Urothelium cell line (cell line): ENCODE measurements at regions not wholly inside any gene's neighbourhood (a gene's known extent, or its start where the extent isn't known, plus 50 kb on each side); places are given as distances from the start of the nearest gene placed in this dataset.

Experiments used
- DNase-seq: peaks from one replicate; pipeline ENCODE4 v3.0.0; 2011; ENCODE audit warnings: low spot score, mixed read lengths
- FAIRE-seq: peaks from 2 replicates; lab custom pipeline; 2011; peaks lifted over from hg19 to GRCh38; lab: Jason Lieb, UNC

DNA sequence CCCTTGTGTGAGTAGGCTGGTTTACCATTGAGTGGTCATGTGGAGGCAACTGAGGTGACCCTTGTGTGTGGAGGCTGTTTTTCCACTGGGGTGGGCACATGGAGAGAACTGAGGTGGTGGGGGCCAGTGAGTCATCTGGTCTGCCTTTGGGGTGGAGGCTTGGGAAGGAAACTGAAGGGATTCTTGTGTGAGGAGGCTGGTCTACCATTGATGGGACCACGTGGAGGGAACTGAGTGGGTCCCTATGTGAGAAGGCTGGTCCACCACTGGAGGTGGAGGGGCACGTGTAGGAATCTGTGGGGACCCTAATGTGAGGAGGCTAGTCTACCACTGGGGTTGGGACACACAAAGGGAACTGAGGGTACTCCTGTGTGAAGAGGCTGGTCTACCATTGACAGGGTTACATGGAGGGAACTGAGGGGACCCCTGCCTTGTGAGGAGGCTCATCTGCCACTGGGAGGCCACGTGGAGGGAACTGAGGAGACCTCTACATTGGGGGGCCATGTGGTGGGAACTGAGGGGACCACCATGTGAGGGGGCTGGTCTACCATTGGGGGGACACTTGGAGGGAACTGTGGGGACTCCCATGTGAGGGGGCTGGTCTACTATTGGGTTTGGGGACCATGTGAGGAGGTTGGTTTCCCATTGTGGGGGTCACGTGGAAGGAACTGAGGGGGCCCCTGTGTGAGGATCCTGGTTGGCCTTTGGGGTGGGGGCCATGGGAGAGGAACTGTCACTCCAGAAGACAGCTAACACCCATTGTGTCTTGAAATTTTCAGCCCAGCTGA is 164.5 kb downstream of the WNT7A start:
- FAIRE-seq = no peak
- no peak for DNase-seq

GRCh38 chr3:13714251-13714916 is 165.5 kb downstream of the FBLN2 start:
- FAIRE-seq = no peak
- DNase-seq = no peak

- DNase-seq = no peak
- FAIRE-seq = no peak
Observed at GRCh38 chr3:13713396-13713795, 164.5 kb downstream of the FBLN2 start.

DNA sequence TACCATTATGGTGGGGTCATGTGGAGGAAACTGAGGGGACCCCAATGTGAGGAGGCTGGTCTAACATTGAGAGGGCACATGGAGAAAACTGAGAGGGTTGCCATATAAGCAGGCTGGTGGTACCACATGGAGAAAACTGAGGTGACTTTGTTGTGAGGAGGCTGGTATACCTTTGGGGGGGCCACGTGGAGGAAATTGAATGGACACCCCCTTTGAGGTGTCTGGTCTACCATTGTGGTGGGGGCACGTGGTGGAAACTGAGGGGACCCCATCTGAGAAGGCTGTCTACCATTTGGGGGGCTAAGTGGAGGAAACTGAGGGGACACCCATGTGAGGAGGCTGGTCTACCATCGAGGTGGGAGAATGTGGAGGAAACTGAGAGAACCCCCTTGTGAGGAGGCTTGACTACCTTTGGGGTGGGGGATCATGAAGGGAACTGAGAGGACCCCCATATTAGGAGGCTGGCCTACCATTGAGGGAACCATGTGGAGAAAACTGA is 163.8 kb downstream of the FBLN2 start:
- DNase-seq (no peak), FAIRE-seq (no peak)

- DNase-seq (no peak), FAIRE-seq (no peak)
Observed at GRCh38 chr3:13711911-13712650, 163.2 kb downstream of the FBLN2 start.

DNA sequence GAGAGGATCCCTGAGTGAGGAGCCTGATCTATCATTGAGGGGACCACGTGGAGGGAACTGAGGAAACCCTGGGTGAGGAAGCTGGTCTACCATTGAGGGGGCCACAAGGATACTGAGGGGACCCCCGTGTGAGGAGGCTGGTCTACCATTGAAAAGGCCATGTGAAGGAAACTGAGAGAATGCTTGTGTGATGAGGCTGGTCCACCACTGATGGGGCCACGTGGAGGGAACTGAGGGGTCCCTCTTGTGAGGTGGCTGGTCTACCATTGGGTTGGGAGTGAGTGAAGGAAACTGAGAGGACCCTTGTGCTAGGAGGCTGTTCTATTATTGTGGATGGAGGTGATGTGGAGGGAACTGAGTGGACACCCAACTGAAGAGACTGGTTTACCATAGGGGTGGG is 161.3 kb downstream of the FBLN2 start:
- DNase-seq (no peak), FAIRE-seq (no peak)

- DNase-seq (no peak), FAIRE-seq (no peak)
Observed at GRCh38 chr3:13709706-13710105, 160.8 kb downstream of the FBLN2 start.

GRCh38 chr3:13708871-13709595 is 160.1 kb downstream of the FBLN2 start:
- FAIRE-seq = no peak

GRCh38 chr3:13708301-13708700 is 159.4 kb downstream of the FBLN2 start:
- DNase-seq (no peak), FAIRE-seq (no peak)

More at GRCh38 chr3:13708871-13709595, 160.1 kb downstream of the FBLN2 start:
- DNase-seq = no peak

- no peak for FAIRE-seq
- DNase-seq = no peak
Observed at GRCh38 chr3:13707456-13707855, 158.5 kb downstream of the FBLN2 start.

DNA sequence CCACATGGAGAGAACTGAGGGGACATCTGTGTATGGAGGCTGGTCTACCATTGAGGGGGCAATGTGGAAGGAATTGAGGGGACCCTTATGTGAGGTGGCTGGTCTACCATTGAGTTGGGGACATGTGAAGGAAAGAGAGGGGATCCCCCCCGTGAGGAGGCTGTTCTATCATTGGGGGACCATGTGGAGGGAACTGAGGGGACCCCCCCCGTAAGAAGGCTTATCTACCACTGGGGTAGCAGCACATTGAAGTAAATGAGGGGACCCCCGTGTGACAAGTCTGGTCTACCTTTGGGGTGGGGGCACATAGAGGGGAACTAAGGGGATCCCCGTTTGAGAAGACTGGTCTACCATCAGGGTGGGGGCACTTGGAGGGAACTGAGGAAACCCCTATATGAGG is 158.0 kb downstream of the FBLN2 start:
- FAIRE-seq = no peak
- DNase-seq = no peak

DNA sequence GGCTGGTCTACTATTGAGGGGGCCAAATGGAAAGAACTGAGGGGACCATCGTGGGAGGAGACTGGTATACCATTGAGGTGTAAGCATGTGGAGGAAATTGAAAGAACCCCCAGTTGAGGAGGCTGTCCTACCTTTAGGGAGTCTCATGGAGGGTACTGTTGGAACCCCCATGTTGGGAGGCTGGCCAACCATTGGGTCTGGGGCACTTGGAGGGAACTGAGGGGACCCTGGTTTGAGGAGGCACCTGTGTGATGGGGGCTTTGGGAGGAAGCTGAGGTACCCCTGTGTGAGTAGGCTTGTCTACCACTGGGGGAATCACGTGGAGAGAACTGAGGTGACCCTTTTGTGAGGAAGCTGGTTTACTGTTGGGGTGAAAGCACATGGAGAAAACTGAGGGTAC is 157.5 kb downstream of the FBLN2 start:
- no peak for DNase-seq
- no peak for FAIRE-seq

- FAIRE-seq (no peak), DNase-seq (no peak)
Observed at GRCh38 chr3:13705702-13706280, 156.9 kb downstream of the FBLN2 start.

DNA sequence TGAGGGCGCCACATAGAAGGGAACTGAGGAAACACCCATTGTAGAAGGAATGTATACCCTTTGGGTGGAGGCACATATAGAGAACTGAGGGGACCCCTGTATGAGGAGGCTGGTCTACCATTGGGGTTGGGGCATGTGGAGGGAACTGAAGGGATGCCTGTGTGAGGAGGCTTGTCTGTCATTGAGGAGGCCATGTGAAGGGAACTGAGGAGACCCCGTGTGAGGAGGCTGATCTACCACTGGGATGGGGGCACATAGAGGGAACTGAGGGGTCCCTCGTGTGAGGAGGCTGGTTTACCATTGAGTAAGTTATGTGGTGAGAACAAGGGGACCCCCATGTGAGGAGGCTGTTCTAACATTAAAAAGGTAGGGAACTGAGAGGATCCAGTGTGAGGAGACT is 156.1 kb downstream of the FBLN2 start:
- no peak for DNase-seq
- no peak for FAIRE-seq

DNA sequence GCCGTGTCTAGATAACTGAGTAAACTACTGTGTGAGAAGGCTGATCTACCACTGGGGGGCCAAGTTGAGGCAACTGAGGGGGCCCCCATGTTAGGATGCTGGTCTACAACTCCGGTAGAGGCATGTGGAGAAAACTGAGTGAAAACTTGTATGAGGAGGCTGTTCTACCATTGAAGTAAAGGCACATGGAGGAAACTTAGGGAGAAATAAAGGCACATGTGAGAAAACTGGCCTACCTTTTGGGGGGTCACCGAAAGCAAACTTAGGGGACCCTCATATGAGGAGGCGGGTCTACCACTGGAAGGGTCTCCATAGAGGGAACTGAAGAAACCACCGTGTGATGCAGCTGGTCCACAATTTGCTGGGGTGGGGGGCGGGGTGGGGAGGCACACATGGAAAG is 155.2 kb downstream of the FBLN2 start:
- no peak for DNase-seq

GRCh38 chr3:13703071-13703470 is 154.1 kb downstream of the FBLN2 start:
- DNase-seq (no peak), FAIRE-seq (no peak)

More for the DNA sequence above, 155.2 kb downstream of the FBLN2 start:
- no peak for FAIRE-seq

DNA sequence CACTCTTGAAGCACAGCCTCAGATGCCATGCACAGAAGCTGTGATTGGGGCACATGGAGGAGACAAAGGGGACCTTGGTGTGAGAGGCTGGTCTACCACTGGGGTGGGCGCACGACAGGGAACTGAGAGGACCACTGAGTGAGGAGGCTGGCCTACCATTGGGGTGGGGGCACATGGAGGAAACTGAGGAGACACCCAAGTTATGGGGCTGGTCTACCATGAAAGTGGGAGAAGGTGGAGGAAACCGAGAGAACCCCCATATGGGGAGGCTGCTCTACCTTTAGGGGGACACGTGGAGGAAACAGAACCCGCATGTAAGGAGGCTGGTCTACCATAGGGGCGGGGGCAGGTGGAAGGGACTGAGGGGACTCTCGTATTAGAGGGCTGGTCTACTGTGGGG is 153.4 kb downstream of the FBLN2 start:
- FAIRE-seq = no peak
- DNase-seq = no peak

- FAIRE-seq (no peak), DNase-seq (no peak)
Observed at GRCh38 chr3:13700889-13701288, 152.0 kb downstream of the FBLN2 start.

- FAIRE-seq (no peak), DNase-seq (no peak)
Observed at GRCh38 chr3:13700362-13700761, 151.4 kb downstream of the FBLN2 start.

DNA sequence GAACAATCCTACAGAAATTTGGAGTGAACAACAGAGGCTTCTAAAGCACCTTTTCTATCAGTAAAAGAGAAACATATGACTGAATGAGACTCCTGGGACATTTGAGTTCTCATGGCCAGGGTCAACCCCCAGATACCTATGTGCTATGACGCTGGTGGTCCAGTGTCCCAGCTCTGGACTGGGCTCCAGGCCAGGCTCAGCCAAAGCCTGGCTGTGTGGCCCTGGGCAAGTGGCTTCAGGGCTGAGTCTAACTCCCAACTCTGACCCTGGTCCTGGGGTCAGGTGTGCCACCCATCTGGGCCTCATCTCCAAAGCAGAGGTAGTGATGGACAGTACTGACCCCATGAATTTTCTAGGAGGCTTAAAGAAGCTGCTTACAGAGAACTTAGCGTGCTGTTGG is 147.8 kb downstream of the FBLN2 start:
- DNase-seq (no peak), FAIRE-seq (no peak)

DNA sequence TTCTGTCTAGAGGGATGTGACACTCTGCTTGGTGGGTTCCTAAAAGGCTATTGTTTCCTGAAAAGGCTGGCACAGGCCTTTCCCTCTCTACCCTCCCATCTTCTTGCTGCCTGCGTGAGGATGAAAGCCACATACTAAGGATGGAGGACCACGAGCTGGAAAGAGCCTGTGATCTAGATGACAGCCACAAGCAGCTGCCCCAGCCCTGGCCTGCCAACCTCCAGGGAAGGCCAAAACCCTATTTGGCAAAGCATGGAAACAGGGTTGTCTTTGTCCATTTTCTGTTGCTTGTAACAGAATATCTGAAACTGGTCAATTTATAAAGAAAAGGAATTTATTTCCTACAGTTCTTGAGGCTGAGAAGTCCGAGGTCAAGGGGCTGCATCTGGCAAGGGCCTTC is 144.5 kb downstream of the FBLN2 start:
- FAIRE-seq = no peak
- no peak for DNase-seq
